ENCODE measurements at regions not wholly inside any gene's neighbourhood (a gene's known extent, or its start where the extent isn't known, plus 50 kb on each side); places are given as distances from the start of the nearest gene placed in this dataset.

GRCh38 chr15:39330061-39330460, 250.8 kb upstream of the THBS1 start:
- DNase-seq, result no peak

DNA sequence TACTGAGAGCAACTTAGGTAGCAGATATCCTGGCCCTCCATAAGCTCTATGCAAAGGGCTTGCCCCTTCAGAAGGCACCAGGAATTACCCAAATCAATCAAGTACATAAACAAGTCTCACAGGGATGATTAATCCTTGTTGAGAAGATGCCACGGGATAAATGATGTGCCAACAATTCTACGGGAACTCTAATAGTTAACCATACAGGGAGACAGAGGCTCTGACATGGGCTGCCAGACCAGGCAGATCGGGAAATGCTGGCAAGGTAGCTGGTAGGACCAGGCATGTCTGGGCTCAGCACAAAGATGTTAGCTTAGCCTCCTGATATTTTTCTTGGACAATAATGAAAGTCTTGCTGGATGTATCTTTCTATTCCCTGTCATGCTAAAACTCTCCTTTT, 249.3 kb upstream of the THBS1 start:
- DNase-seq, result no peak

DNA sequence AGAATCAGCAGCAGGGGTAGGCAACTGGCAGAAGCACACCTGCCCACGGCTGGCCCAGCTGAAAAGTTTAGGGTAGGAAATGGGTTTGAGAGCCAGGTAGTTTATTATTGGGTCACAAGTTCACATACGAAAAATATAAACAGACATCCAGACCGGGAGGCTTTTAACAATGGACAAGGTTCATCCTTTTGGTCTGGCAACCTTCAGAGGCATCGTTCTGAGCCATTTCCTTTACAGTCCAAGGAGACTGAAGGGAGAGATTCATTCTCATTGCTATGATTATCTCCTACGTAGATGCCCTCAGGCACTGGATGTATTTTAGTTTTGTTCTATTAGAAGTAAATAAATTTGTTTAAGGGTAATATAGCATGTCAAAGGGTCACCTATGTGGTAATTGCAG, 248.0 kb upstream of the THBS1 start:
- no peak for DNase-seq

DNA sequence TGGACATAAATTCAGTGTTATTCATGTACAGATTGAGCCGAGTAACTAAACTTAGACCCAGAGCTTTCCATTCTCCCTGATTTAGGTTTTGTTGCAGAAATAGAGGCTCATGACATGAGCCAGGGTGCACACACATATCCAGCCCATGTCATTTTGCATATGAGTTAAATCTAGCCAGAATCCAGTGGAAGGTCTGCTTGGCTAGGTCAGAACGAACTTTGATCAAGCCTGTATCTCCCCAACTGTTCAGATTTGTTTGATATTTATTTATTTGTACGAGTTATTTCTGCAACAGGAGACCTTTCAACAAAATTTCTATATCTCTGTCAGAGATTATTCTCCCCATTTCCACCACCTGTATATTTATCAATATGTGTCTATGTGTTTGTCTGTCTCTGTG, 247.5 kb upstream of the THBS1 start:
- no peak for DNase-seq

- no peak for DNase-seq
These were observed 247.0 kb upstream of the THBS1 start for GRCh38 chr15:39333896-39334295.

GRCh38 chr15:39336926-39337325, 244.0 kb upstream of the THBS1 start:
- no peak for DNase-seq

DNA sequence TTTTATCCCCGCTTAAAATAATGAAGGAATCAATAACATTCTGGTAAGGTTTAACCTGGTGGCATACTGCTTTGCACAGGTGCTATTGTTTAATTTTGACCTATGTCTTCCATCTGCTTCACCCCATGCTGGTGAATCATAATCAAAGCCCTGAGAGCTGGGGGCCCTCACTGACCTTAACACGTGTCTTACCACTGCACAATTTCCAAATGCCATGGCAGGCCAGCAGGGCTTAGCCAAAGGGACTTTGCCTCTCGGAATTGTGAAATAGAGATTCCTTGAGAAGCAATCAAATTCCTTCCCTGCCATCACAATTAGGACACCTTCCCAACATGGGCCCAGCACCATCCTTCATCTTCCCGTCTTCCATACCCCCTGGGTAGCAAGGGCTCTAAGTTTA, 242.6 kb upstream of the THBS1 start:
- no peak for DNase-seq

GRCh38 chr15:39340903-39341645, 239.8 kb upstream of the THBS1 start:
- DNase-seq, result no peak

GRCh38 chr15:39344662-39345141, 236.2 kb upstream of the THBS1 start:
- DNase-seq, result no peak

GRCh38 chr15:39345176-39345575, 235.7 kb upstream of the THBS1 start:
- no peak for DNase-seq

- DNase-seq, result no peak
These were observed 233.4 kb upstream of the THBS1 start for GRCh38 chr15:39347453-39347852.

DNA sequence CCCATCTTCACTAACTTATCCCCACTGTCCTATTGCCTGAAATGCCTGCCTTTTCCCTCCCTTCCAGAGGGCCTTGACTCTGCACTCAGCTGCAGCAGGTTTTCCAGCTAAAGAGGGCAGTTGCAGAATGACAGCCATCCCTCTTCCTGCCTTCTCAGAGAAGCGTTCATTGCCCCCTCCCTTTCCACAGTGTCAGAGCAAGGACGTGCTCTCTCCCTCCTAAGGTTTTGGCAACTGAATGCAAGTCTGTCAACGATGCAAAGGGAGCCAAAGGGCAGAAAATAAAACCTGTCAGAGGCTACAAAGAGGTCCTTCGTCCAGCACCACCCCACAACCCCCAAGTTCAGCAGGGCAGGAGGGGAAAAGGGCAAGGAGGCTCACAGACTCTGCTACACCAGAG, 230.1 kb upstream of the THBS1 start:
- DNase-seq, result no peak

DNA sequence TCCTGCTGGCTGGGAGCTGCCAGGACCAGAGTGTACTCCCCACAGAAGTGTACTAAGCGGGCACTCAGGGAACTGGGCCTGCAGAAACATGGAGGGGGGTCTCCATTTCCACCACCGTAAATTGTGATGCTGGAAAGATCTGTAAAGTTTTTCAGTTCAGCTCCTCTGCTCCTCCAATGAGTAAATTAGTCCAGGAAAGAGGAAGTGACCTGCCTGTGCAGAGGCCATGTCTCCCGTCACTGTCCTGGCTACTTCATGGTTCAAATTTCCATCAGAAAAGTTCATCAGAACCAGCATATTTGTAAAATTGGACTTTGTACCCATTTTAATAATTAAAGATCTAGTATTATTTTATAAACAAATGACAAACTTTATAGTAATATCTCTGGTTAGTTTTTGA, 226.7 kb upstream of the THBS1 start:
- DNase-seq, result no peak

DNA sequence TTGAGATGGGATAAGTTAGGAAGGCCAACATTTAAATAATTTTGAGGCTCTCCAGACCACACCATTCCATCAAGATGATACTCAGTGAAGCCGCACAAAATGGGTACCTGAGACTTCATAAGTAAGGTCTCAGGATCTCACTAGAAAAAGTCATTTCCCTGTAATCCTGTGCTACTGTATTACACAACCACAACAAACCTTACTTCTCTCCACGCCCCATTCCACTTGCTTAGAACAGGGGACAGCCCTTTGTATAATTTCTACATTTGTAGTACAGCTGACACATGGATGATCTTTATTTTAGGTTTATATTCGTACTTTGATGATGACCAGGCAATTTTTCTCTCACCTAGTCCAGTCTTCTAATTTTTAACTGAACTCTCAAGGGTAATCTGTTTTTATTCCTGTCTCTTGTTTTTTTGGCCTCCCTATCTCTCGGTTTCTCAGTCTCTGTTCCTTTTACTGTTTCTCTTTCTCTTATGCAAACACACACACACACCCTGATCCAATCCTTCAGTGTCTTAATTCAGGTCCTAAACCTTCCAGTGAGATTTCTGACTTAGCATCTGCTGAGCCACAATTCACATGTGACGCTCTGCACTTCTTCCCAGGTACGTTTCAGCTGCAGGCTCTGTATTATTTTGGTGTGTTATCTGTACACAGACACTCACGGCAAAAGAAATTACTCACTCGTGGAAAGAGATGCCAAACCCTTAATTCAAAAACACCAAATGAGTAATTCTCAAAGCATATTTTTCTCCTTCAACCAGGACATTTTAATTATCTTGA, 223.2 kb upstream of the THBS1 start:
- DNase-seq, result no peak

DNA sequence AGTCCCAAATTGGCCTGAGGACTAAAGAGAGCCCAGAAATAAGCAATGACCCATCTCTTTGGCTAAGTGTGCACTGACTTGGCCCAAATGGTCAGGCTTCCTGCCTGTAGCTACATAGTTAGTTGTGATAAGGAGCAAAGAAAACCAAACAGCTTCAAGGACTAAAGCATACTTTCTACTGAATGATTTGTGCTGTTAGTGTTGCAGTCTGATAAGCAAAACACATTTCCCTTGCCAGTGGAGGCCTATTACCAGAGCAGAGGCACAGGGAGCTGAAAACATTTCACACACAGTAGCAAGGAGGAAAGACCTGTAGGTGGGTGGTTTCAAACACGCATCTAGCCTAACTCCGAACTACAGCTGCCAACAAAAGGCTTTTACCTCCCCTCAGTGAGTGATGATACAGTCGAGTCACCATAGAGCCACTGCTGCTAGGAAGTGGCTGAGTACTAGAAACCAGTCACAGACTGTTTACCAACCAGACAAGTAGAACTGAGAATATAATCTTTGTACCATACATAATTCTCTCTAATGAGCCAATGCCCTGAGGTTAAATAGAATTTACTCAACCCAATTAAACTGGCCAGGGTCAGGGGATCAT, 222.3 kb upstream of the THBS1 start:
- DNase-seq, result no peak

GRCh38 chr15:39359771-39360170, 221.1 kb upstream of the THBS1 start:
- DNase-seq, result no peak

DNA sequence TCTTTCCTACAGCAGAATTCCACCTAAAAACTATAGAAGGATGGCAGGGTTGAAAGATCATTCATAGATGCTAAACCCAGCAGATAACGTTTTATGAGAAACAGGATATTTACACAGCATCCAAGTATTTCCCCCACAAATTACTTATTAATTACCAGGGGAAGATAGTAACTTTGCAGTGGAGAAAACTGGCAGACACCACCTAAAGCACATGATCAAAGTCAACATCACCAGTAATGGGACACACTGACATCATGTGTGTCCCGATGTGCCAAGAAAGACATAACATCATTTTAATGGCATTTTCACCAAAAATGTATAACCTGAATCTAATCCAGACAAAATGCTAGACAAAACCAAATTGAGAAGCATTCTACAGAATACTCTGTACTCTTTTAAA, 220.4 kb upstream of the THBS1 start:
- no peak for DNase-seq

DNA sequence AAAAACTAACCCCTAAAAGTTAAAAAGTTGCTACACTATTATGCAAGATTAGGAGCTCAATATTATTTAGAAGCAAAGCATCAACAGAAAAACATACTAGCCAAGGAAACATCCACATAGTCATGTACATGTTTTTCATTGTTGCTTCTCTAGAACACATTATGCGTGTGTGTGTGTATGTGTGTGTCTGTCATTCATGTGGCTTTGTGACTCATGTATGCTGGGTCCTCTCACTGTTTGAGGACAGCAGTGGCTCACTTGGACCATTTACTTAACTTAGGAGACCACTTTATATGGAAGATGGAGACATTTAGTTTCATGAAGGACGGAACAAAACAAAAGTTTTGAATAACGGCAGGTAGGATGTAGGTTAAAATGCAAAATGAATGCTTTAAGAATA, 219.4 kb upstream of the THBS1 start:
- DNase-seq, result no peak

DNA sequence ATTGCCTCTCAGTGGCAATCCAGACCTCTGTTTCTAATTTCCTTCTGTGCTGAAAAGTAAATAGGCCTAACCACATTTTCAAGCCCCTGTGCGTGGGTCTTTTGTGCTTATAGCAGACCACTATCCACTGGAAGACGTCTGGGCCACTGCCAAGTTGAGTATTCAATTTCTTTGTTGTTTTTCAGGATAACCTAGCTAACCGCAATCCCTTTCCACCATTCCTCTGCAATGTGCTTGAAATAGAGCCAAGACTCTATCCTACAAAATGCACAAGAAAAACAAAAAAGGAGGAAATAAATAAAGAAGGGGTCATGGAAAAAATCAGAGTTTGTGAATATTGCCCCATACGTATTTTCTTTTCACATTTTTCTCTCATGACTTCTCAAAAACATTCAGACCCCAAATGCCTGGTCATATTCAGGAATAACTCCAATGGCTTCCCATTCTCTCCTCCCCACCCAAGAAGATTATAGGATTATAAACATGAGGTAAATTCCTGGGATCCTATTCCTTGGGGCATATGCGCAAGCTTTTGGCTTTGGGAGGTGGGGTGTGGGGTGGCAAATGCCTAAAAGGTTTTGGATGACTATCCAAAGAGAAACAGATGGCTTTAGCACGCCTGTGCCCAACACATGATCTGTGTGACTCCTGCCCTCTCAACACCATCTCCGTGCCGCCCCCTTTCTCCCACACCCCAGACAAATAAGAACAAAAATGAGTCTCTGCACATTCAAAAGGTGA, 217.9 kb upstream of the THBS1 start:
- no peak for DNase-seq

DNA sequence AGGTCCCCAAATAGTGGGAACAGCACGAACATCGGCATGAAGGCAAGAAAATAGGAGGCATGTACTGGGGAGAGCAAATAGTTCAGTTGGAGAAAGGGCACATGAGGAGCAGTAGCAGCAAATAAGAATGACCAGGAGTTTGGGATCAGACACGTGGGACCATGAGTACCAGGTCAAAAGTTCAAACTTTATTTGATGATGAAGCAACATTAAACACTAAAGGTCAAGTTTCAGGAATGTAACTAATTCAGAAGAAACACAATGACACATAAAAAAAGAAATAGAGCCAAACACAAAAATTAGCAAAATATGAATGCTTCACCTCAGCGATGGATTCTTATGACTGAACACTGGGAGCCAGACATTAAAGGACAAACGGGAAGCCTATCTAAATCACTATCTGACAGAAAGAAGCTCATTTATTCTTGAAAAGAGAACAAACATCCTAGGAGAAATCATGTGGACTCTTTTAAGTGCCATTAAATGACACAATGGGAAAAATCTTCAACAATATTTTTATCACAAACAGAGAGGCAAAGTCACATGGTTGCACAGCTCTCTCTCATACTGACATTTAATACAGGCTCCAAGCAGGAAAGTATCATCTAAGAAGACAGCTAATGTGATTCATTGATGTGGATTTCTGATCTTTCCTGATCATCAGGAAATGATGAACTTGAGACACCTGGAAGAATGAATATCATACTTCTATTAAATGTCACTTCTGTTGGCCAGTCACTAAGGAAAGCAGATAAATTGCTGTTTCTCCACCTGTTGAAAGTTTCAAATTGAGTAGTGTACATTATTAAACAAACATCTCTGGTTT, 216.9 kb upstream of the THBS1 start:
- no peak for DNase-seq

- DNase-seq, result no peak
These were observed 216.2 kb upstream of the THBS1 start for GRCh38 chr15:39364721-39365120.

DNA sequence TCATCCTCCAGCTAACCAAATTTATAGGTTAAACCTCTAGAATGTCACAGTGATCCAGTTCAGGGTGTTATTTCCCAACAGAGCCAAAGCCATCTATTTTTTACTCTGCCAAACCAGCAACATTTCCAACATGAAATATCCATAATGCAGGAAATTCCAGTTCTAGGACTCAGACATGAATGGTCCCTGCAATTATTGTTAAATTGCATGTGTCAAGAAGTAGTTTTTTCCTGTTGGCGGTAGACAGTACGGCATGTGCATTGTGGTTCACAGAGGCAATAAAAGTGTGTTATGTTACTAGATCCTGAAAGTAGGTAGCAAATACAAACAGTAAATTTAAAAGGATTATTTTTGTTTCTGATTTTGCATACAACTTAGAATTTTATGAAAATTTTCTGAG, 215.7 kb upstream of the THBS1 start:
- no peak for DNase-seq

Data from CD4-positive, alpha-beta T cell treated with Interferon gamma for 1 hour (primary cell).